ENCODE measurements at regions not wholly inside any gene's neighbourhood (a gene's known extent, or its start where the extent isn't known, plus 50 kb on each side); places are given as distances from the start of the nearest gene placed in this dataset.
"Not testable (repeated sequence)": the region's sequence is repeated elsewhere in the genome, so short reads cannot be mapped to it uniquely, and the experiment has no call there.

DNA sequence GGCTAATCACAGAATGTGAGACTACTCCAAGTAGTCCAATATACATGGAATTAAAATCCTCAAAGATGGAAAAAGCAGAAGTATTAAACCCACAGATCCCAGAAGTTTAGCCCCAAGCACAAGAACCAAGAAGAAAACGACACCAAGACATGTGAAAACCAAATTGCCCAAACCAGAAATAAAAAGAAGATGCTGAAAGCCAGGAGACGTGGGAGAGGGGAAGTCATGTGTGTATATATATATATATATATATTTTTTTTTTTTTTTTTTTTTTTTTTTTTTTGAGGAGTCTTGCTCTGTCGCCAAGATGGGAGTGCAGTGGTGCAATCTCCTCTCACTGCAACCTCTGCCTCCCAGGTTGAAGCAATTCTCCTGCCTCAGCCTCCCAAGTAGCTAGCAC is 376.9 kb upstream of the FRG1 start:
- not testable (repeated sequence) for H3K27me3 ChIP-seq; H3K36me3 ChIP-seq; DNase-seq (ENCODE audit: low spot score in 2 of 2); H3K27ac ChIP-seq; H3K4me3 ChIP-seq; H3K4me1 ChIP-seq; H3K9me3 ChIP-seq
- 63% methylated on average over 3 of the region's 3 CpGs for WGBS

DNA sequence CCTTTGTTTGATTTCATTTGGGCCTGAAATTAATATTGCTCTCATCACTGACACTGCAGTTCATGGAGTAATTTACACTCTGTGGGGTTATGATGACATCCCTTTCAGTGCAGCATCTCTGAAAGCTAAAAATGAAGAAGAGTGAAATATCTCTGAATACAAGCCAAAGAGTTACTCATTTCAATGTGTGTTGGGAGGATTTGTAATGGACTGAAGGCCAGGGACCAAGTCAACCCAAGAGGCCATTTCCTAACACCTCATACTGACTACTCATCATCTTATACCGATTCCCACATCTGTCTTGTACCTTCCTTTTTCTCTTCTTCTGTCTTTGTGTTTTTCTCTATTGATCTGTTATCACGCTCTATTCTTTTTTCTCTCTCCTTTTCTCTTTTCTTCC is 374.4 kb upstream of the FRG1 start:
- not testable (repeated sequence) for H3K36me3 ChIP-seq; H3K4me3 ChIP-seq; H3K27me3 ChIP-seq; H3K4me1 ChIP-seq; H3K9me3 ChIP-seq; H3K27ac ChIP-seq; DNase-seq (ENCODE audit: low spot score in 2 of 2)
- WGBS: 79% methylated on average over 2 of the region's 2 CpGs

DNA sequence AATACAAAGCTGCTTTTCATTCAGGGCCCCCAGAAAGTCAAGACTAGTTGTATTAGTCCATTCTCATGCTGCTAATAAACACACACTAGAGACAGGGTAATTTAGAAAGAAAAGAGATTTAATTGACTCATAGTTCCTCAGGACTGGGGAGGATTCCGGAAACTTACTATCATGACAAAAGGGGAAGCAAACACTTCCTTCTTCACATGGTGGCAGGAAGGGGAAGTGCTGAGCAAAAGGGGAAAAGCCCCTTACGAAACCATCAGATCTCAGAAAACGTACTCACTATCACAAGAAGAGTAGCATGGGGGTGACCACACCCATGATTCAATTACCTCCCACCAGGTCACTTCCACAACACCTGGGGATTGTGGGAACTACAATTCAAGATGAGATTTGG is 373.8 kb upstream of the FRG1 start:
- 87% methylated on average over 3 of the region's 3 CpGs for WGBS
- not testable (repeated sequence) for H3K27me3 ChIP-seq; H3K27ac ChIP-seq; DNase-seq (ENCODE audit: low spot score in 2 of 2); H3K36me3 ChIP-seq; H3K9me3 ChIP-seq; H3K4me1 ChIP-seq; H3K4me3 ChIP-seq

GRCh38 chr4:189579645-189580044 is 361.0 kb upstream of the FRG1 start:
- not testable (repeated sequence) for H3K4me3 ChIP-seq; H3K9me3 ChIP-seq; H3K36me3 ChIP-seq; H3K27me3 ChIP-seq; H3K27ac ChIP-seq; H3K4me1 ChIP-seq; DNase-seq (ENCODE audit: low spot score in 2 of 2)
- 64% methylated on average over 3 of the region's 3 CpGs for WGBS

DNA sequence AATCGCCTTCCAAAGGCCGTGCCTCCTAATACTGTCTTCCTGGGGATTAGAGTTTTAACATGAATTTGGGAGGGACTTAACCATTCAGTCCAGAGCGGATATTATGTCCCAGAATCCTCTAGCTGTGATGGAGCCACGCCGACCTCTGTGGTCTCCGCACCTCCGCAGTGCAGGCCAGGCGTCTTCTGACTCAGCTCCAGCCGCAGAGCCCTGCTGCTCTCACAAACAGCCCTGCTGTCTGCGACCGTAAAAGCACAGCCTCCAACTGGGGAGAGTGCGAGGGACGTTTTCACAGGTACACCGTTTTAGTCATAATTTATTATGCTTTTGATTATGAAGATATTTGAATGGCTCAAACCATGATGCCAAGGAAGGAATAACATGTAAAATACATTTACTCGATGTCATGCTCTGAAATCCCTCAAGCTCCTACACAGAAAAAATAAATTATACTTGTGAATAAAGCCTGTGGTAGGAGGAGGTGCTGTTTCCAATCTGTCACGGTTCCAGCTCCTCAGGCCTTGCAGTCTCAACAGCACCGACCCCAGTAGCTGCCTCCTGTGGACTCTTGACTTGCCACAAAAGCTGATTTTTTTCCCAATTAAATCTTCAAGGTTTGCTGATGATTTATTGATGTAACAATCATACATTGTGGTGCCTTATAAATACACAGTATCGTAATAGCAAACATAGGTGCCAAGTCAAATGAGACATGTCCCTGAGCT is 353.6 kb upstream of the FRG1 start:
- not testable (repeated sequence) for H3K27ac ChIP-seq; H3K27me3 ChIP-seq; H3K9me3 ChIP-seq; H3K4me3 ChIP-seq; DNase-seq (ENCODE audit: low spot score in 2 of 2); H3K4me1 ChIP-seq; H3K36me3 ChIP-seq
- WGBS: 81% methylated on average over 17 of the region's 18 CpGs

DNA sequence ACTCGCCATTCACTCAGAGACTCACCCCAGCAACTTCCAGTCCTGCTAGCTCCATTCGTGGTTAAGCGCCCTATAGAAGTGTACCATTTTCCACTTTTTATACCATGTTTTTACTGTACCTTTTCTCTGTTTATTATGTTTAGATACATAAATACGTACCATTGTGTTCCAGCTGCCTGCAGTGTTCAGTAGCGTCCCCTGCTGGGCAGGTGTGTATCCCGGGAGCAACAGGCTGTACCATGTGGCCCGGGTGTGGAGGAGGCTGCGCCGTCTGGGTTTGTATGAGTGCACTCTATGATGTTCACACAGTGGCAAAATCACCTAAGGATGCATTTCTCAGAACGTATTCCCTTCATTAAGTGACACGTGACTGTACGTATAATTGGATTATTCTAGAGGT is 351.5 kb upstream of the FRG1 start:
- not testable (repeated sequence) for H3K4me3 ChIP-seq; H3K4me1 ChIP-seq; H3K9me3 ChIP-seq; H3K36me3 ChIP-seq; H3K27me3 ChIP-seq; H3K27ac ChIP-seq; DNase-seq (ENCODE audit: low spot score in 2 of 2)
- 89% methylated on average over 12 of the region's 12 CpGs for WGBS

DNA sequence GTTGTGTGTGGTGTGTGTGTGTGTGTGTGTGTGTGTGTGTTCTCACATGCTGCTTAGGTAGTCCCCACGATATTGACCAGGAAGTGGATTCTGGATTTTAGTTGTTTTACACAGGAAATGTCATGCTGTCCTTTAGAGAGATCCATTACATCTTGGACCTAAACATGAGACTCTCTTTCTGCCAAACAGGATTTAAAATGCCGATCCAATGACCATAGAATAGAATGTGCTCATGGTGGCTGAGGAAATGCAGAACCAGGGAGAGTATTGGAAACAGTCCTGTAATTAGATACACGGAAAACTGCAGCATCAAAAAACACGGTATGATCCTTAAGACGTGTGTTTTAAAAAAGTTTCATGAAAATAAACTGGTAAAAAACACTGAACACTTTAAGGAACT is 347.8 kb upstream of the FRG1 start:
- Histone ChIP-seq H3K9me3 (no peaks in the 10 kb centered on the region), H3K27ac (no peak overlapping the region), H3K27me3 (no peaks in the 10 kb centered on the region), H3K36me3 (no peaks in the 10 kb centered on the region), H3K4me1 (no peaks in the 10 kb centered on the region), H3K4me3 (no peak overlapping the region)
- WGBS: 85% methylated on average over 5 of the region's 5 CpGs
- TF ChIP-seq POLR2A (IDR thresholded peaks at IDR 0.05): no peak
- no peak for TF ChIP-seq EP300 (IDR thresholded peaks at IDR 0.05)
- no peak for TF ChIP-seq CTCF (IDR thresholded peaks at IDR 0.05)
- no peak for TF ChIP-seq POLR2AphosphoS5 (IDR thresholded peaks at IDR 0.05)
- DNase-seq (ENCODE audit: low spot score in 2 of 2): no peak

DNA sequence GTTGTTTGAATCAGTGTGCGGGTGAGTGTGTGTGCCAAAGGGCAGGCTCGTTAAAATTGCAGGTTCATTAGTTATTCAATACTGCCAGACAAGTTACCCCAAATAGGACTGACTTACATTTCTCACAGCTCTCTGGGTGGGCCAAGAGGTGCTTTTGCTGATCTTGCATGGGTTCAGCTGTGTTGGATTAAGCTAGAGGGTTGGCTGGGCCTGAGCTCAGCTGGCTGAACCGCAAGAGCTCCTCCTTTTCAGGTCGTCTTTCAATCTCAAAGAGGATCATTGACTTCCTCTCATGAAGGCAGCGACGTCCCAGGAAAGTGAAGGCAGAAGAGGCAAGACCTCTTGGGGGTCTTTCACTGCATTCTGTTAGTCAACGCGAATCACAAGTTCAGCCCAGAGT is 343.3 kb upstream of the FRG1 start:
- H3K4me1 ChIP-seq: no peaks in the 10 kb centered on the region
- no peak overlapping the region for H3K27ac ChIP-seq
- H3K9me3 ChIP-seq: no peaks in the 10 kb centered on the region
- H3K27me3 ChIP-seq: no peaks in the 10 kb centered on the region
- TF ChIP-seq CTCF (IDR thresholded peaks at IDR 0.05): no peak
- no peak for TF ChIP-seq POLR2AphosphoS5 (IDR thresholded peaks at IDR 0.05)
- no peak for TF ChIP-seq POLR2A (IDR thresholded peaks at IDR 0.05)
- no peak for TF ChIP-seq EP300 (IDR thresholded peaks at IDR 0.05)
- no peak overlapping the region for H3K4me3 ChIP-seq
- no peaks in the 10 kb centered on the region for H3K36me3 ChIP-seq
- WGBS: 73% methylated on average over 8 of the region's 8 CpGs
- no peak for DNase-seq (ENCODE audit: low spot score in 2 of 2)
